Ectodermal cell (in vitro differentiated cells): ENCODE measurements at regions not wholly inside any gene's neighbourhood (a gene's known extent, or its start where the extent isn't known, plus 50 kb on each side); places are given as distances from the start of the nearest gene placed in this dataset.

ENCODE experiments used
- H3K27ac ChIP-seq: 2 replicates; pipeline ENCODE4 v1.7.0; 2013; ENCODE audit warnings: mild to moderate bottlenecking, low read depth, low read length; ENCODE audit not compliant: insufficient read depth, poor library complexity, severe bottlenecking
- H3K27me3 ChIP-seq: 2 replicates; pipeline ENCODE4 v1.7.0; 2013; ENCODE audit warnings: mild to moderate bottlenecking, low read length; ENCODE audit not compliant: insufficient read depth, control insufficient read depth, poor library complexity, severe bottlenecking
- H3K36me3 ChIP-seq: one replicate; pipeline ENCODE4 v1.7.0; 2013; ENCODE audit warnings: low read length; ENCODE audit not compliant: control insufficient read depth, insufficient read depth
- H3K4me1 ChIP-seq: one replicate; pipeline ENCODE4 v1.7.0; 2013; ENCODE audit warnings: low read length; ENCODE audit not compliant: control insufficient read depth, insufficient read depth
- H3K4me3 ChIP-seq: 2 replicates; pipeline ENCODE4 v1.7.0; 2013; ENCODE audit warnings: low read depth, low read length, control low read depth; ENCODE audit not compliant: insufficient read depth
- H3K9me3 ChIP-seq: 2 replicates; pipeline ENCODE4 v1.7.0; 2013; ENCODE audit warnings: mild to moderate bottlenecking, low read length, moderate library complexity; ENCODE audit not compliant: control insufficient read depth
- WGBS, 2 experiments: methylation state at CpG; one replicate each; pipeline ENCODE4 v1.1.7; 2013; ENCODE audit warnings: missing lambda C conversion rate in 2 of 2; 5-methylcytosine and 5-hydroxymethylcytosine counted together

DNA sequence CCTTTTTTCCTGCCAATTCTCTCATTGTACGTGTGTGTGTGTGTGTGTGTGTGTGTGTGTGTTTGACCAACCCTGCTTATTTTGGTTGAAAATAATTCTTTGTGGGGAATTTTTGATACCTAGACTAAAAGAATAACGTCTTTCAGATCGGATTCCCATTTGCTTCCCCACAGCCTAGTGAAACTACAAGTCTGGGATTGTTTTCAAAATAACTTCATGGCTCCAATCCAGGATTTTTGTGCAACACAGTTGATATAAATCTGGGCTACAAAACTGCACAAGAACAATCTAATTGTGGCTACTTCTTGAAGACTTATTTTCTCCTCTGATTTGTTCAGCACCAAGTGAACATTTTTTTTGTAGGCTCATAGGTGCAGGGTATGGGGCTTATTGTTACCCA lies 332.8 kb upstream of the MIR17HG start:
- Histone ChIP-seq H3K27ac (no peak overlapping the region), H3K4me1 (no peaks in the 10 kb centered on the region), H3K27me3 (no peaks in the 10 kb centered on the region), H3K36me3 (no peaks in the 10 kb centered on the region), H3K4me3 (no peak overlapping the region), H3K9me3 (no peaks in the 10 kb centered on the region)
- WGBS, 2 experiments = 82 to 96% methylated on average over 2 of the region's 3 CpGs

- Histone ChIP-seq H3K27me3 (no peaks in the 10 kb centered on the region), H3K4me3 (no peak overlapping the region), H3K36me3 (no peaks in the 10 kb centered on the region), H3K9me3 (no peaks in the 10 kb centered on the region), H3K4me1 (no peaks in the 10 kb centered on the region), H3K27ac (no peak overlapping the region)
- 91 to 93% methylated on average over 1 of the region's 2 CpGs for WGBS, 2 experiments
These were observed 330.3 kb upstream of the MIR17HG start for GRCh38 chr13:91017031-91017668.

DNA sequence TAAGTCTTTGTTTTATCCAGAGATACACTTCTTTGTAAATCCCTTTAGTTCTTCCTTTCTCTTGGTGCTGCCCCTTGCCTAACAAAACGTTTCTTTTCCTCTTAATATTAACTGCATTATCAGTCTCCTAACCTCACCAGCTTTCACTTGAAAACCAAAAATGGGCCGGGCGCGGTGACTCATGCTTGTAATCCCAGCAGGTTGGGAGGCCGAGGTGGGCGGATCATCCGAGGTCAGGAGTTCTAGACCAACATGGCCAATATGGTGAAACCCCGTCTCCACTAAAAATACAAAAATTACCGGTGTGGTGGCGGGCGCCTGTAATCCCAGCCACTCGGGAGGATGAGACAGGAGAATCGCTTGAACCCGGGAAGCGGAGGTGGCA lies 329.8 kb upstream of the MIR17HG start:
- WGBS, 2 experiments = 72% methylated on average over 15 of the region's 15 CpGs
- H3K27me3 ChIP-seq = no peaks in the 10 kb centered on the region
- no peaks in the 10 kb centered on the region for H3K4me1 ChIP-seq
- H3K36me3 ChIP-seq = no peaks in the 10 kb centered on the region
- H3K4me3 ChIP-seq = no peak overlapping the region
- no peak overlapping the region for H3K27ac ChIP-seq
- no peaks in the 10 kb centered on the region for H3K9me3 ChIP-seq

- Histone ChIP-seq H3K9me3 (no peaks in the 10 kb centered on the region), H3K27ac (no peak overlapping the region), H3K4me3 (no peak overlapping the region), H3K27me3 (no peaks in the 10 kb centered on the region), H3K36me3 (no peaks in the 10 kb centered on the region), H3K4me1 (no peaks in the 10 kb centered on the region)
These were observed 326.9 kb upstream of the MIR17HG start for GRCh38 chr13:91020461-91021034.

GRCh38 chr13:91024157-91024792 lies 323.2 kb upstream of the MIR17HG start:
- Histone ChIP-seq H3K27ac (no peak overlapping the region), H3K4me3 (no peak overlapping the region), H3K4me1 (no peaks in the 10 kb centered on the region), H3K27me3 (no peaks in the 10 kb centered on the region), H3K36me3 (no peaks in the 10 kb centered on the region), H3K9me3 (no peaks in the 10 kb centered on the region)
- 100% methylated on average over 2 to 3 of the region's 3 CpGs for WGBS, 2 experiments

GRCh38 chr13:91025442-91025841 lies 322.0 kb upstream of the MIR17HG start:
- H3K27me3 ChIP-seq = no peaks in the 10 kb centered on the region
- no peak overlapping the region for H3K27ac ChIP-seq
- H3K4me1 ChIP-seq = no peaks in the 10 kb centered on the region
- no peaks in the 10 kb centered on the region for H3K36me3 ChIP-seq
- H3K4me3 ChIP-seq = no peak overlapping the region
- H3K9me3 ChIP-seq = no peaks in the 10 kb centered on the region

GRCh38 chr13:91031508-91031907 lies 316.0 kb upstream of the MIR17HG start:
- no peaks in the 10 kb centered on the region for H3K4me1 ChIP-seq
- WGBS, 2 experiments = 92 to 93% methylated on average over 3 of the region's 3 CpGs
- H3K36me3 ChIP-seq = no peaks in the 10 kb centered on the region
- H3K9me3 ChIP-seq = no peaks in the 10 kb centered on the region
- H3K27ac ChIP-seq = no peak overlapping the region
- no peak overlapping the region for H3K4me3 ChIP-seq
- H3K27me3 ChIP-seq = no peaks in the 10 kb centered on the region

DNA sequence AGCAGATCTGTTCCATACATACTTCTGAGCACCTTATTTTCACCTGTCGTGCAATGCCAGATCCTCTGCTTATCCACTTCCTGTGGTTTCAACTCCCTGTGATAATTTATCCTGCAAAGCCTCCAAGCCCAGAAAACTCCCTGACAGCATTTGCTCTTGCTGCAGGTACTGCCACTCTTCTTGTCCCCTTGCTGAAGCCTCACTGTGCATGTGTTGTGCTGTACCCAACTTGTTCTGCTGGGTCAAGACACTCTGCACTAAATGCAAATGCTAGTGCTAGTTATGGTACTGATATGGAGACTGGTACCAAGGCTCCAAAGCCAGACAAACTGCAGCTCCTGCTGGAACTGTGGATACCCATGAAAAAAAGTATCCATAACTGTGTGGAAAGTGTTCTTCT lies 315.4 kb upstream of the MIR17HG start:
- Histone ChIP-seq H3K36me3 (no peaks in the 10 kb centered on the region), H3K27me3 (no peaks in the 10 kb centered on the region), H3K4me1 (no peaks in the 10 kb centered on the region), H3K9me3 (no peaks in the 10 kb centered on the region), H3K4me3 (no peak overlapping the region), H3K27ac (no peak overlapping the region)
- 88 to 94% methylated on average over 1 of the region's 1 CpG for WGBS, 2 experiments

DNA sequence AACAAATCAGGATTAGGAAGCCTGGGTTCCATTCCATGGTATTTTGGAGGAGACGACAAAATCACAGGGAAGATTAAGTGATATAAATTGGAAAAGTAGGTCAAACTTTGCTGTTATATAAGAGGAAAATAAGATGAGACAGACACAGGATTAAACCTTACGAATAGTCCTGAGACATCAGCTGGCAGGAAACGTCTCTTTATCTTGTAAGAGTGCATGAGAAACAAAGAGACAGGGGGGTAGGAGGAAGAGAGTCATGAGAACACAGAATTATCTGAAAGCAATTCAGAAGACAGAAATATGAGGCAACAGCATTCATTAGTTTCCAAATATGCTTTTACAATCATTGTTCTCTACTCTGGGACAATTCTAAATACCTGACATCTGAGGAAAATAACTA lies 310.6 kb upstream of the MIR17HG start:
- no peaks in the 10 kb centered on the region for H3K9me3 ChIP-seq
- H3K27me3 ChIP-seq = no peaks in the 10 kb centered on the region
- WGBS, 2 experiments = 83 to 89% methylated on average over 3 of the region's 3 CpGs
- no peaks in the 10 kb centered on the region for H3K36me3 ChIP-seq
- H3K4me1 ChIP-seq = no peaks in the 10 kb centered on the region
- H3K27ac ChIP-seq = no peak overlapping the region
- no peak overlapping the region for H3K4me3 ChIP-seq

GRCh38 chr13:91042870-91043269 lies 304.6 kb upstream of the MIR17HG start:
- no peaks in the 10 kb centered on the region for H3K27me3 ChIP-seq
- no peaks in the 10 kb centered on the region for H3K36me3 ChIP-seq
- H3K9me3 ChIP-seq = no peaks in the 10 kb centered on the region
- no peaks in the 10 kb centered on the region for H3K4me1 ChIP-seq
- no peak overlapping the region for H3K4me3 ChIP-seq
- WGBS, 2 experiments = 100% methylated on average over 1 of the region's 1 CpG; no CpG with 5 or more reads in 1 of the 2 experiments
- H3K27ac ChIP-seq = no peak overlapping the region
